GM12891 (cell line): ENCODE measurements at regions not wholly inside any gene's neighbourhood (a gene's known extent, or its start where the extent isn't known, plus 50 kb on each side); places are given as distances from the start of the nearest gene placed in this dataset.

ENCODE experiments used
- POLR2A ChIP-seq: IDR thresholded peaks from 2 replicates; pipeline ENCODE4 v1.6.1; 2011; ENCODE audit warnings: low read depth, low read length, control low read depth
- POLR2AphosphoS5 ChIP-seq: IDR thresholded peaks from 2 replicates; pipeline ENCODE4 v1.6.1; 2011; ENCODE audit warnings: low read depth, low read length, control low read depth
- SPI1 ChIP-seq: IDR thresholded peaks from 2 replicates; pipeline ENCODE4 v1.6.1; 2011; ENCODE audit warnings: low read depth, low read length, control low read depth

DNA sequence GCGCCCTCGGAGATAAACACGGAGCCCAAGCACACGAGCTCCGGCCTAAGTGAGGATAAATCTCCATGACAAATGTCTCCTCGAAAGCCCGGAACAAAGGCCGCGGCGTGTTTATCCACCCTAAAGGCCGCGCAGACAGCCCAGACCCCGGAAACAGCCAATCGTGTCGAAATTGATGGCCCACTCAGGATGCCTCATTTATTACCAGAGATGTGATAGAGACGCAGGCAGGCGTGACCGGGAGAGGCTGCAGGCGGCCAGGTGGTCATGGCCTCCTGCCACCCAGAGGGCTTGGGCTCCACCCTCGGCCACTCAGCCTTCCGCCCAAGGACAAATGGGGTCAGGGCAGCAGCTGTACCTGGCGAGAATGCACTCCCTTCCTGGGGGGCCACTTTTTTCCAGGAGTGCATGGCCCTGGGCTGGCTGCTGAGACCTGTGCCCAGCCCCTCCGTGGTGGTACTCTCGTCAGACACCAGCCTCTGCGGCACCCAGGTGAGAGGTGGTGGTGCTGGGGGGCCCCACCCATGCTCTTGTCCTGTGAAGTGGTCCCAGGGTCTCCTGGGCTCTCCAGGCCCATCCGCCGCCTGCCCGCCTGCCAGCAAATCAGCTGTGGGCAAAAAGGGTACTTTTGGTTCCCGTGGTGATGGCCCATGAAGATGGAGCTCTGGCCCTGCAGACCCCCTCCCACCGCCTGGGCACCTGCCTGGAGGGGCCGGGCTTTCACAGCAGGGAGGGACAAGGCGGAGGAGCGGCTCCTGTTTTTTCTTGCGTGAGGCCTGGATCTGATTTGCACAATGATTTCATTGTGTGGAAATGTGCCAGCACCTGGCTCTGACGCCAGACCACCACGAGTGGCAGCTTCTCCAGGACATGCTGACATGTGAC is 211.5 kb upstream of the C14orf180 start:
- TF ChIP-seq POLR2A (no peak), POLR2AphosphoS5 (no peak), SPI1 (no peak)
